Right lobe of liver (tissue), 6 donors: ENCODE measurements at regions not wholly inside any gene's neighbourhood (a gene's known extent, or its start where the extent isn't known, plus 50 kb on each side); places are given as distances from the start of the nearest gene placed in this dataset.
A peak's percentile ranks its signal among the peaks of the same experiment; 100 is the strongest.

Source experiments
- ATAC-seq, 4 donors: fragments of 200-7000 bp; cut with Tn5 transposase; one replicate each; pipeline ENCODE4 v1.9.1; 2020; ENCODE audit warnings: mild to moderate bottlenecking in 4 of 4, moderate library complexity in 4 of 4
- DNase-seq, 3 donors: peaks; one replicate each; pipeline ENCODE4 v3.0.0-alpha.2; 2020
- H3K27ac ChIP-seq, 3 donors: fragments of 200-600 bp; one replicate each; pipeline ENCODE4 v1.8.0; 2022
- H3K27me3 ChIP-seq, 2 donors: fragments of 200-600 bp; one replicate each; pipeline ENCODE4 v1.8.0; 2022
- H3K36me3 ChIP-seq, 4 donors: fragments of 200-600 bp; sonication (generic) in 1 of 4; one replicate each; pipeline versions ENCODE4 v1.5.1 to v1.8.0; 2017 to 2022; ENCODE audit warnings: control low read depth in 1 of 4
- H3K4me1 ChIP-seq, 4 donors: fragments of 200-600 bp; sonication (generic) in 1 of 4; one replicate each; pipeline versions ENCODE4 v1.5.1 to v1.8.0; 2017 to 2022; ENCODE audit warnings: control low read depth in 1 of 4
- H3K4me3 ChIP-seq, 3 donors: fragments of 200-600 bp; one replicate each; pipeline ENCODE4 v1.8.0; 2022
- H3K9me3 ChIP-seq, 4 donors: fragments of 200-600 bp; sonication (generic) in 1 of 4; one replicate each; pipeline versions ENCODE4 v1.5.1 to v1.8.0; 2017 to 2022; ENCODE audit warnings: control low read depth in 1 of 4
- CTCF ChIP-seq, 4 donors: fragments of 200-600 bp in 3 of 4; fragments of 450-650 bp in 1 of 4; IDR thresholded peaks; one replicate each; pipeline versions ENCODE4 v1.5.1 to v1.8.0; 2016 to 2022; ENCODE audit warnings: antibody characterized with exemption in 4 of 4, mild to moderate bottlenecking in 2 of 4
- POLR2A ChIP-seq: fragments of 450-650 bp; IDR thresholded peaks from one replicate; pipeline ENCODE4 v1.6.1; 2017; ENCODE audit warnings: antibody characterized with exemption, mild to moderate bottlenecking
- WGBS: methylation state at CpG from one replicate; pipeline ENCODE4 v1.1.6; 2018; ENCODE audit warnings: low coverage, low lambda C conversion rate; ENCODE audit not compliant: insufficient coverage; ENCODE audit errors: missing lambda C conversion rate; 5-methylcytosine and 5-hydroxymethylcytosine counted together
- intact Hi-C, 2 donors: fragments of 100-400 bp; cut with DNase I; formaldehyde crosslinking; loops; one replicate each; pipeline versions ENCODE4 v1.11.2 to v1.14.1; 2022
- donor health status: DM: no; HTN: yes; CAD: no.
- donor health status: DM: no; HTN: no; CAD: no.
- donor health status: DM: no; HTN: no; CAD: no.
- donor health status: DM: no; HTN: yes; CAD: no.
- donor health status: DM: no; HTN: yes; CAD: no.

DNA sequence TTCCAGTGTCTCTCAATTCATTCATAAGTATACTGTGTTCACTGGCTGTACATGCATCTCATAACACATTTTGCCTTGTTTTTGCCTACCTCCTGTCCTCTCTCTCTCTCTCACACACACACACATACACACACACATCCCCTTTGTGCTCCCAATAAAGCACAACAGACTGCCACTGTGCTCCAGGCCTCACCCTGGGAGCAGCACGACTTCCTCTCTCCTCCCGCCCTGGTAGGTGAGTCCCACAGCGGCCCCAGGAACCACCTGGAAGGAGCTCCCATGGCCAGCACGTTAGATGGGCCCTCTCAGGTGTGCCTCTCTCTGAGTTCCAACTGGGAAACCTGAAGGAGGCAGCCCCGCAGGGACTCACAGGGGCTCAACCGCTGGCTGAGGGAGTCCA lies 65.4 kb downstream of the MARCHF4 start:
- H3K4me3 ChIP-seq = no peak overlapping the region
- no peaks in the 10 kb centered on the region for H3K4me1 ChIP-seq
- H3K27me3 ChIP-seq = no peaks in the 10 kb centered on the region
- TF ChIP-seq POLR2A (no peak), CTCF (IDR thresholded peaks at IDR 0.05) (no peak)
- intact Hi-C loops = no loop called here
- H3K27ac ChIP-seq = no peak overlapping the region
- ATAC-seq (peak in 2 of 4 donors; percentile 14 to 30), DNase-seq (no peak)
- 44% methylated on average over 6 of the region's 6 CpGs for WGBS
- H3K36me3 ChIP-seq = no peaks in the 10 kb centered on the region
- H3K9me3 ChIP-seq = no peaks in the 10 kb centered on the region

- 79% methylated on average over 4 of the region's 4 CpGs for WGBS
- intact Hi-C loops = no loop called here
- H3K27me3 ChIP-seq = no peaks in the 10 kb centered on the region
Measured at GRCh38 chr2:216305574-216305973, 66.7 kb downstream of the MARCHF4 start.

DNA sequence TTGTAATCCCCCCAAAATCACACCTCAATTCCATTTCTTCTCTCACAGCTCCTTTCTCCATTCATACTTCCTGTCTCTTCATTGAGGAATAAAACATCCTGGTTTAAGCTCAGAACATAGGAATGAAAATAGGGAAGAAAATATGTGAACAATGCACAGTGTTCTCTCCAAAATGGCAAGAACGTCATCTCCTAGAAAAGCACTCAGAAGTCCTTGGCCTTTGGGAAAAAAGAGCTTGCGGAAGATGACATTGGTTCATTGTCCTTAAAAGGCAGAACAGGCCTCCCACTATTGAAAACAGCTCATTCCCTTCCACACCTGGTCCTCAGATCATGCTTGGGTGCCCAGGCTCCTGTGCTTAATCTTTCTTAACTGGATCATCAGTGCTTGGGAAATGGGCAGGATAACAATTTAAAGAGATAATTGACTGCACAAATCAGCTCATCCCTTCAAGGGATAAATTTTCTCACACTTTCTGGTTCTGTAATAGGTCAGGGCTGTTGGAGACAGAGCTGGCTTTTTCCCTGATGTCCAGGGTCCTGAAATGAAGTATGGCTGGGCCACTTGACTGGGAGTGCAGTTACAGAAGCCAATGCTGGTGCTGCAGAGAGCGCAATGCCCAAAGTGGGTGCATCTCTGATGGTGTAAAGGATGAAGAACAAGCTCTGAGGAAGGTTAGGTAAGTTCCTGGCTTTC lies 69.2 kb downstream of the MARCHF4 start:
- DNase-seq (no peak), ATAC-seq (no peak)
- Histone ChIP-seq H3K36me3 (no peaks in the 10 kb centered on the region), H3K27me3 (no peaks in the 10 kb centered on the region), H3K27ac (no peak overlapping the region), H3K9me3 (no peaks in the 10 kb centered on the region), H3K4me3 (no peak overlapping the region), H3K4me1 (no peaks in the 10 kb centered on the region)
- intact Hi-C loops = no loop called here
- no peak for TF ChIP-seq CTCF (IDR thresholded peaks at IDR 0.05)
- TF ChIP-seq POLR2A = no peak
- 80% methylated on average over 2 of the region's 3 CpGs for WGBS

More at GRCh38 chr2:216305574-216305973, 66.7 kb downstream of the MARCHF4 start:
- H3K4me1 ChIP-seq = no peaks in the 10 kb centered on the region
- ATAC-seq = no peak
- H3K4me3 ChIP-seq = no peak overlapping the region
- H3K27ac ChIP-seq = no peak overlapping the region
- H3K36me3 ChIP-seq = no peaks in the 10 kb centered on the region
- no peak for TF ChIP-seq POLR2A
- no peak for TF ChIP-seq CTCF (IDR thresholded peaks at IDR 0.05)
- H3K9me3 ChIP-seq = no peaks in the 10 kb centered on the region
- DNase-seq = no peak

- WGBS = 57% methylated on average over 2 of the region's 2 CpGs
- intact Hi-C loops = no loop called here
- Histone ChIP-seq H3K9me3 (no peaks in the 10 kb centered on the region), H3K4me3 (no peak overlapping the region), H3K36me3 (no peaks in the 10 kb centered on the region), H3K27ac (no peak overlapping the region), H3K4me1 (no peaks in the 10 kb centered on the region), H3K27me3 (no peaks in the 10 kb centered on the region)
- DNase-seq (no peak), ATAC-seq (no peak)
- TF ChIP-seq POLR2A = no peak
- no peak for TF ChIP-seq CTCF (IDR thresholded peaks at IDR 0.05)
Measured at GRCh38 chr2:216300906-216301305, 71.4 kb downstream of the MARCHF4 start.
